Thyroid gland (tissue), 4 donors: ENCODE measurements at regions not wholly inside any gene's neighbourhood (a gene's known extent, or its start where the extent isn't known, plus 50 kb on each side); places are given as distances from the start of the nearest gene placed in this dataset.

Source experiments
- CTCF ChIP-seq, 6 experiments: fragments of 200-600 bp in 3 of 6; fragments of 450-650 bp in 3 of 6; sonication (generic) in 3 of 6; IDR thresholded peaks; one replicate each; pipeline ENCODE4 v1.5.1; 2016 to 2019; ENCODE audit warnings: antibody characterized with exemption in 6 of 6, mild to moderate bottlenecking in 2 of 6, inconsistent platforms in 1 of 6, moderate library complexity in 1 of 6
- POLR2A ChIP-seq, 2 donors: fragments of 450-650 bp; IDR thresholded peaks; one replicate each; pipeline ENCODE4 v1.6.1; 2017; ENCODE audit warnings: antibody characterized with exemption in 2 of 2, mild to moderate bottlenecking in 2 of 2, moderate library complexity in 1 of 2

GRCh38 chr14:49297102-49297501, 289.1 kb downstream of the RPS29 start:
- no peak for TF ChIP-seq CTCF (IDR thresholded peaks at IDR 0.05)
- no peak for TF ChIP-seq POLR2A (IDR thresholded peaks at IDR 0.05)
